Esophagus squamous epithelium (tissue), 5 donors: ENCODE measurements at regions not wholly inside any gene's neighbourhood (a gene's known extent, or its start where the extent isn't known, plus 50 kb on each side); places are given as distances from the start of the nearest gene placed in this dataset.

Experiments
- DNase-seq: peaks from one replicate; lab custom pipeline; 2025; lab: John Stamatoyannopoulos, UW
- H3K27ac ChIP-seq, 4 donors: fragments of 200-600 bp; sonication (generic); one replicate each; pipeline ENCODE4 v1.5.1; 2016 to 2019; ENCODE audit warnings: mild to moderate bottlenecking in 1 of 4
- H3K27me3 ChIP-seq, 4 donors: fragments of 200-600 bp; sonication (generic); 1 replicate in 3 of 4; 2 replicates in 1 of 4; pipeline versions ENCODE4 v1.5.1 to v1.6.0; 2017 to 2021; ENCODE audit warnings: antibody characterized with exemption in 1 of 4
- H3K36me3 ChIP-seq, 3 donors: fragments of 200-600 bp; sonication (generic); one replicate each; pipeline ENCODE4 v1.5.1; 2016 to 2019
- H3K4me1 ChIP-seq, 3 donors: fragments of 200-600 bp; sonication (generic); one replicate each; pipeline ENCODE4 v1.5.1; 2017 to 2019
- H3K4me3 ChIP-seq, 4 donors: fragments of 200-600 bp; sonication (generic); 1 replicate in 3 of 4; 2 replicates in 1 of 4; pipeline ENCODE4 v1.5.1; 2016 to 2019; ENCODE audit warnings: mild to moderate bottlenecking in 2 of 4, moderate library complexity in 1 of 4
- H3K9me3 ChIP-seq, 3 donors: fragments of 200-600 bp; sonication (generic); one replicate each; pipeline ENCODE4 v1.5.1; 2016 to 2019
- CTCF ChIP-seq, 6 experiments: fragments of 450-650 bp in 4 of 6; fragments of 200-600 bp in 2 of 6; sonication (generic) in 2 of 6; IDR thresholded peaks; one replicate each; pipeline ENCODE4 v1.5.1; 2016 to 2019; ENCODE audit warnings: antibody characterized with exemption in 6 of 6, mild to moderate bottlenecking in 4 of 6, moderate library complexity in 4 of 6
- POLR2A ChIP-seq, 4 donors: fragments of 450-650 bp; IDR thresholded peaks; one replicate each; pipeline ENCODE4 v1.6.1; 2017; ENCODE audit warnings: antibody characterized with exemption in 4 of 4, mild to moderate bottlenecking in 4 of 4, moderate library complexity in 3 of 4
- WGBS, 2 donors: methylation state at CpG; one replicate each; pipeline ENCODE4 v1.1.5; 2018; 5-methylcytosine and 5-hydroxymethylcytosine counted together
- intact Hi-C: fragments of 100-400 bp; cut with DNase I; formaldehyde crosslinking; loops from one replicate; pipeline ENCODE4 v1.15.0; 2022
- donor health status: DM: yes; HTN: yes; CAD: no.

- TF ChIP-seq CTCF (IDR thresholded peaks at IDR 0.05) (no peak), POLR2A (IDR thresholded peaks at IDR 0.05) (no peak)
- WGBS, 2 donors: 73 to 75% methylated on average over 7 of the region's 7 CpGs
- Histone ChIP-seq H3K36me3 (no peaks in the 10 kb centered on the region), H3K4me1 (peaks cover 0 to 14% (median 0%) of the 10 kb centered on the region in 3 donors), H3K9me3 (no peaks in the 10 kb centered on the region), H3K27me3 (no peaks in the 10 kb centered on the region), H3K4me3 (no peak overlapping the region), H3K27ac (no peak overlapping the region)
- intact Hi-C loops: no loop called here
- no peak for DNase-seq
Observed at GRCh38 chr3:70822669-70823068, 510.2 kb upstream of the MDFIC2 start.

GRCh38 chr3:70821602-70822001, 509.2 kb upstream of the MDFIC2 start:
- intact Hi-C loops: no loop called here
- no peak for TF ChIP-seq CTCF (IDR thresholded peaks at IDR 0.05)
- TF ChIP-seq POLR2A (IDR thresholded peaks at IDR 0.05): no peak
- 94 to 95% methylated on average over 4 of the region's 4 CpGs for WGBS, 2 donors

DNA sequence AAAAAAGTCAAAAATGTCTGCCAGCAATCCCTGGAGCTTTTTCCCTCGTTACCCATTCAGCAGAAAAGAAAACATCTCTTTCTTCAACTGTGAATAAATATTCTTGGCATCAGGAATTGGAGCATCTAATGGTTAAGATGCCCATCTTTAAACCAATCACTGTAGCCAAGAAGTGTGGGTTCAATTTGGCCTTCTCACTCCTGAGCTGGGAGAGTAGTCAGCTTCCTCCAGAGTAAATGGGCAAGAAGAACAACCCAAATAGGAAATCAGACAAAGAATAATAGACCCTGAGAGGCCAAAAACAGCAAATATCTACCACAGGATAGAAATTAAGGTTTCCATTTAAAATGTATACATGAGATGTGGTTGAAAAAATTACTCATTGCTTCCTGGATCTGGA, 508.0 kb upstream of the MDFIC2 start:
- Histone ChIP-seq H3K27me3 (no peaks in the 10 kb centered on the region), H3K9me3 (no peaks in the 10 kb centered on the region), H3K36me3 (no peaks in the 10 kb centered on the region), H3K4me3 (no peak overlapping the region), H3K4me1 (peaks cover 0 to 20% (median 0%) of the 10 kb centered on the region in 3 donors), H3K27ac (no peak overlapping the region)
- intact Hi-C loops: no loop called here
- TF ChIP-seq CTCF (IDR thresholded peaks at IDR 0.05): no peak
- no peak for TF ChIP-seq POLR2A (IDR thresholded peaks at IDR 0.05)
- WGBS, 2 donors: 41 to 62% methylated on average over 1 of the region's 1 CpG
- DNase-seq: no peak

More at GRCh38 chr3:70821602-70822001, 509.2 kb upstream of the MDFIC2 start:
- H3K9me3 ChIP-seq: no peaks in the 10 kb centered on the region
- H3K36me3 ChIP-seq: no peaks in the 10 kb centered on the region
- H3K4me3 ChIP-seq: no peak overlapping the region
- H3K27me3 ChIP-seq: no peaks in the 10 kb centered on the region
- H3K4me1 ChIP-seq: peaks cover 0 to 14% (median 0%) of the 10 kb centered on the region in 3 donors
- H3K27ac ChIP-seq: no peak overlapping the region
- no peak for DNase-seq

DNA sequence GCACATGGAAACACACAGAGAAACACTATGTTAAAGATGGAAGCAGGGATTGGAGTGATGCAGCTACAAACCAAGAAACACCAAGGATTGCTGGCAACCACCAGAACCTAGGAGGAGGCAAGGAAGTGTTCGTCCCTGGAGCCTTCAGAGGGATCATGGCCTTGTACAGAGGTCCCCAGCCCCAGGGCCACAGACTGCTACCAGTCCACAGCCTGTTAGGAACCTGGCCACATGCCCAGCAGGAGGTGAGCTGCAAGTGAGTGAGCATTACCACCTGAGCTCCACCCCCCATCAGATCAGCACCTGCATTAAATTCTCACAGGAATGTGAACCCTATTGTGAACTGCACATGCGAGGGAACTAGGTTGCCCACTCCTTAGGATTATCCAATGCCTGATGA, 505.7 kb upstream of the MDFIC2 start:
- WGBS, 2 donors: 67 to 82% methylated on average over 1 of the region's 2 CpGs
- intact Hi-C loops: no loop called here
- no peak overlapping the region for H3K4me3 ChIP-seq
- no peak overlapping the region for H3K27ac ChIP-seq
- H3K36me3 ChIP-seq: no peaks in the 10 kb centered on the region
- DNase-seq: no peak
- TF ChIP-seq CTCF (IDR thresholded peaks at IDR 0.05) (no peak), POLR2A (IDR thresholded peaks at IDR 0.05) (no peak)
- H3K9me3 ChIP-seq: no peaks in the 10 kb centered on the region
- H3K27me3 ChIP-seq: no peaks in the 10 kb centered on the region
- H3K4me1 ChIP-seq: peaks cover 0 to 6% (median 0%) of the 10 kb centered on the region in 3 donors

DNA sequence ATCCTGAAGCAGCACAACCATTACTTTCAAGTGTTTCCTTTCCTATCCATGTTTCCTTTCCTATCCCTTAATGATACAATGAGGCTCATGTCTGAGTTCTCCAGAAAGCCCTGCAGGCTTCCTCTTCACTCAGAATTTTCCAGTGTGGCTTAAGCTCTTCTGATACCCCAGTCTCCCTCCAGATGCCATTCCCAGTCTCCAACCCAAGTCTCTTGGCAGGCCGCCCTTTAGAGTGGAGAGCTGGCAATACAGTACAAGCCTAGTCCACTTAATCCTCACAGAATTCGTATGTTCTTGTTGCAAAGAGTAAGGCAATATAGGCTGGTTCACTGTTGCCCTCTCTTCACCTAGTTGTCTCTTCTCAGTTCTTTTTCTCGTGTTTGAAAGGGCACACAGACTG, 503.9 kb upstream of the MDFIC2 start:
- no peak overlapping the region for H3K4me3 ChIP-seq
- H3K27ac ChIP-seq: no peak overlapping the region
- H3K9me3 ChIP-seq: no peaks in the 10 kb centered on the region
- peaks cover 0 to 6% (median 0%) of the 10 kb centered on the region in 3 donors for H3K4me1 ChIP-seq
- TF ChIP-seq POLR2A (IDR thresholded peaks at IDR 0.05): no peak
- no peak for TF ChIP-seq CTCF (IDR thresholded peaks at IDR 0.05)
- 60 to 68% methylated on average over 3 of the region's 3 CpGs for WGBS, 2 donors
- H3K27me3 ChIP-seq: no peaks in the 10 kb centered on the region
- DNase-seq: no peak
- intact Hi-C loops: no loop called here
- no peaks in the 10 kb centered on the region for H3K36me3 ChIP-seq
